ENCODE measurements at regions not wholly inside any gene's neighbourhood (a gene's known extent, or its start where the extent isn't known, plus 50 kb on each side); places are given as distances from the start of the nearest gene placed in this dataset.
A peak's percentile ranks its signal among the peaks of the same experiment; 100 is the strongest.

DNA sequence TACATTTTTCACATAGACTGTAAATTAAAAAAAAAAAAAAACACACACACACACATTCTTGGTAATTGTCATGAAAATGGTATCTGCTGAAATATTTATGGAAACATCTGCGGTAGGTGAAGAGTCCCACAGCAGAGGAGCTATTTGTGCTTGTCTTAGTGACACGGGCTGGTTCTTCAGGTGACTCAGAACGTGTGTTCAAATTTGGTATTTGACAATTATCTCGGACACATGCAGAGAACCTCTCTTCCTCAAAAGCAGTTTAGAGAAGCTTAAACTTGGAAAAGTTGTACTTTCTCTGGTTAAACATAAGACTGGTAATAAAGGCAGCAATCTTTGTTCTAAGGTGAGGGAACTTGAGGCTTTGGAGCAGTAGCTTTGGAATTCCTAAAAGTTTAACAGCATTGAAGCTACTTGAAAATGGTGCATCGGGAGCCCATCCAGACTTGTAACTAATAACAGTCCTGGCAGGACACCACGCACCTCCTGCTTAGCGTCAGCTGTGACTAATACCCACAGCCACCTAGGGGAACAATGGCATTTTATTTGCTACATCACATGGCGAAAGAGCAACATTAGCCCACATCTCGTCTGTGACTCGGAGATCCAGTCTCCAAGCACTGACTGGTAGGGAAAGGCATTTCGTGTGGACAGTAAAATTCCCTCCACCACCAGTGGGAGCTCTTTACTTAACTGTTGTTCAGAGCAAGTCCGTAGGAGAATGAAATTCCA, 1505.1 kb upstream of the SLC10A2 start:
- Histone ChIP-seq H3K4me1 (replicated peaks in 1 of 4; ENCODE audit: control insufficient read depth in 3 of 4, insufficient read depth in 4 of 4, low read length in 3 of 4) (peaks cover 0 to 5% (median 0%) of the 10 kb centered on the region in 4 experiments; a peak in 1 of 7 replicates), H3K9ac (replicated peaks in 1 of 4; ENCODE audit: extremely low read depth in 1 of 4, low read depth in 3 of 4, low read length in 3 of 4) (no peak overlapping the region), H3K56ac (replicated peaks; ENCODE audit: insufficient read length, low read depth, low read length) (no peak overlapping the region), H4K8ac (ENCODE audit: extremely low read depth, insufficient read depth, low read length) (peak overlapping the region; percentile 28; the same call in 1 of the 2 replicates), H3K4me2 (ENCODE audit: insufficient read depth in 1 of 2, low read depth in 2 of 2, low read length in 2 of 2) (no peak overlapping the region), H3K36me3 (ENCODE audit: control insufficient read depth in 2 of 4, insufficient read depth in 4 of 4, low read length in 3 of 4) (no peaks in the 10 kb centered on the region), H4K91ac (replicated peaks; ENCODE audit: insufficient read length, low read length) (no peak overlapping the region), H3K79me1 (ENCODE audit: low read depth, low read length) (no peaks in the 10 kb centered on the region), H2AK5ac (ENCODE audit: low read depth, low read length) (no peak overlapping the region), H3K9me3 (ENCODE audit: insufficient read depth in 2 of 2, low read depth in 1 of 2, low read length in 1 of 2) (no peaks in the 10 kb centered on the region), H3K27me3 (replicated peaks in 1 of 4; ENCODE audit: control insufficient read depth in 3 of 4, extremely low read depth in 1 of 4, insufficient read depth in 3 of 4, low read length in 3 of 4) (no peaks in the 10 kb centered on the region), H4K20me1 (replicated peaks in 1 of 2; ENCODE audit: control insufficient read depth in 1 of 2, insufficient read depth in 2 of 2, low read length in 2 of 2) (no peaks in the 10 kb centered on the region), H3K79me2 (ENCODE audit: control insufficient read depth in 1 of 2, insufficient read depth in 2 of 2, low read length in 2 of 2) (no peaks in the 10 kb centered on the region), H2BK5ac (ENCODE audit: low read depth, low read length) (no peak overlapping the region), H3K23me2 (ENCODE audit: low read depth, low read length) (no peaks in the 10 kb centered on the region), H2BK20ac (ENCODE audit: low read length) (no peak overlapping the region), H2BK15ac (ENCODE audit: low read length) (no peak overlapping the region), H3K18ac (ENCODE audit: extremely low read depth, low read length) (no peak overlapping the region), H4K5ac (ENCODE audit: insufficient read length, low read depth, low read length) (no peak overlapping the region), H3K4ac (replicated peaks; ENCODE audit: insufficient read length, low read depth, low read length) (no peak overlapping the region), H2BK120ac (replicated peaks; ENCODE audit: low read depth, low read length) (no peak overlapping the region), H3K14ac (ENCODE audit: insufficient read length) (no peak overlapping the region), H2AFZ (ENCODE audit: low read length) (peak overlapping the region; percentile 96), H2BK12ac (ENCODE audit: low read depth, low read length) (no peak overlapping the region), H3K27ac (ENCODE audit: low read depth, low read length) (no peak overlapping the region), H3K4me3 (ENCODE audit: extremely low read depth in 1 of 4, insufficient read depth in 2 of 4, low read depth in 3 of 4, low read length in 4 of 4) (no peak overlapping the region), H3K23ac (ENCODE audit: insufficient read length) (no peak overlapping the region)
- ChIA-PET CTCF (ENCODE audit: partially characterized antibody) (interaction anchor here (0.6 to 3.9 kb wide), 26 partner anchors 12 to 1998 kb away, joined by 3 to 40 read pairs (median 4); no protein-coding TSS in a partner anchor), POLR2A (ENCODE audit: partially characterized antibody) (no interaction called here)
- FAIRE-seq (peak; percentile 93), DNase-seq (ENCODE audit: low read depth in 1 of 2, low spot score in 2 of 2) (peak; percentile 46 to 71)
- WGBS, 2 experiments (ENCODE audit: extremely low coverage in 1 of 2, insufficient coverage in 1 of 2, insufficient read length in 1 of 2, insufficient replicate concordance in 2 of 2, low coverage in 1 of 2, low lambda C conversion rate in 2 of 2, missing lambda C conversion rate in 1 of 2): 68% methylated on average over 12 of the region's 12 CpGs; no CpG with 5 or more reads in 1 of the 2 experiments
- TF ChIP-seq CREB1 (IDR thresholded peaks at IDR 0.05) (no peak), CTBP2 (IDR thresholded peaks at IDR 0.05; ENCODE audit: borderline replicate concordance, insufficient read depth, insufficient read length, low read length) (no peak), SP4 (IDR thresholded peaks at IDR 0.05; ENCODE audit: low read length) (no peak), MAX (IDR thresholded peaks at IDR 0.05) (no peak), GTF2F1 (IDR thresholded peaks at IDR 0.05; ENCODE audit: borderline replicate concordance, low read depth, low read length) (no peak)
